ENCODE measurements at regions not wholly inside any gene's neighbourhood (a gene's known extent, or its start where the extent isn't known, plus 50 kb on each side); places are given as distances from the start of the nearest gene placed in this dataset.

DNA sequence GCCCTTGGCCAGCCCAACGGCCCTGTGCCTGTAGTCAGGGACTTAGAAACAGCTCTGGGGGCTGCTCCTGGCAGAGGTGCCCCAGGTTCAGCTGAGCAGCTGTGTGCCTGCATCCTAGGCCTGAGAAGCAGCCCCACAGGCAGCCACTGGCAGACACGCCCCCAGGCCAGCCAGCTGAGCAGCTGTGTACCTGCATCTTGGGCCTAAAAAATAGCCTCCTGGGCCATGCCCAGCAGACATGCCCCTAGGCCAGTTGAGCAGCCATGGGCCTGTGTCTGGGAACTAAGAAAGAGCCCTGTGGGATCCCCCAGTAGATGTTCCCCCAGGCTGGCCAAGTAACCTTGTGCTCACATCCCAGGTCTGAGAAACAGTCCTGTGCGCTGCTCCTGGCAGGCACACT is 64.0 kb downstream of the TBR1 start:
- Histone ChIP-seq H3K4ac (replicated peaks; ENCODE audit: insufficient read length, low read depth, low read length) (no peak overlapping the region), H3K56ac (replicated peaks; ENCODE audit: insufficient read length, low read depth, low read length) (no peak overlapping the region), H3K4me3 (ENCODE audit: extremely low read depth in 1 of 4, insufficient read depth in 2 of 4, low read depth in 3 of 4, low read length in 4 of 4) (no peak overlapping the region), H4K5ac (ENCODE audit: insufficient read length, low read depth, low read length) (no peak overlapping the region), H4K91ac (replicated peaks; ENCODE audit: insufficient read length, low read length) (no peak overlapping the region), H3K27me3 (replicated peaks in 1 of 4; ENCODE audit: control insufficient read depth in 3 of 4, extremely low read depth in 1 of 4, insufficient read depth in 3 of 4, low read length in 3 of 4) (no peaks in the 10 kb centered on the region), H2BK5ac (ENCODE audit: low read depth, low read length) (no peak overlapping the region), H2BK15ac (ENCODE audit: low read length) (no peak overlapping the region), H3K9me3 (ENCODE audit: insufficient read depth in 2 of 2, low read depth in 1 of 2, low read length in 1 of 2) (peaks cover 8 to 10% of the 10 kb centered on the region in 2 experiments; a peak in 3 of 4 replicates), H3K4me2 (ENCODE audit: insufficient read depth in 1 of 2, low read depth in 2 of 2, low read length in 2 of 2) (no peak overlapping the region), H3K23ac (ENCODE audit: insufficient read length) (no peak overlapping the region), H2AFZ (ENCODE audit: low read length) (no peak overlapping the region), H2BK120ac (replicated peaks; ENCODE audit: low read depth, low read length) (no peak overlapping the region), H3K36me3 (ENCODE audit: control insufficient read depth in 2 of 4, insufficient read depth in 4 of 4, low read length in 3 of 4) (no peaks in the 10 kb centered on the region), H2BK20ac (ENCODE audit: low read length) (no peak overlapping the region), H3K9ac (replicated peaks in 1 of 4; ENCODE audit: extremely low read depth in 1 of 4, low read depth in 3 of 4, low read length in 3 of 4) (no peak overlapping the region), H2BK12ac (ENCODE audit: low read depth, low read length) (no peak overlapping the region), H3K4me1 (replicated peaks in 1 of 4; ENCODE audit: control insufficient read depth in 3 of 4, insufficient read depth in 4 of 4, low read length in 3 of 4) (no peaks in the 10 kb centered on the region), H4K20me1 (replicated peaks in 1 of 2; ENCODE audit: control insufficient read depth in 1 of 2, insufficient read depth in 2 of 2, low read length in 2 of 2) (no peaks in the 10 kb centered on the region), H3K18ac (ENCODE audit: extremely low read depth, low read length) (no peak overlapping the region), H3K14ac (ENCODE audit: insufficient read length) (no peak overlapping the region), H3K27ac (ENCODE audit: low read depth, low read length) (no peak overlapping the region), H2AK5ac (ENCODE audit: low read depth, low read length) (no peak overlapping the region), H4K8ac (ENCODE audit: extremely low read depth, insufficient read depth, low read length) (no peak overlapping the region), H3K79me1 (ENCODE audit: low read depth, low read length) (no peaks in the 10 kb centered on the region), H3K79me2 (ENCODE audit: control insufficient read depth in 1 of 2, insufficient read depth in 2 of 2, low read length in 2 of 2) (no peaks in the 10 kb centered on the region), H3K23me2 (ENCODE audit: low read depth, low read length) (no peaks in the 10 kb centered on the region)
- TF ChIP-seq GABPA (IDR thresholded peaks at IDR 0.05; ENCODE audit: borderline replicate concordance, insufficient read depth, low read length) (no peak), CBX5 (IDR thresholded peaks at IDR 0.05; ENCODE audit: low read depth, low read length) (no peak), HDAC6 (IDR thresholded peaks at IDR 0.05; ENCODE audit: low read depth, low read length) (no peak), TAF1 (IDR thresholded peaks at IDR 0.05; ENCODE audit: low read depth, low read length) (no peak), SP4 (IDR thresholded peaks at IDR 0.05; ENCODE audit: low read length) (no peak), EZH2 (IDR thresholded peaks at IDR 0.05; ENCODE audit: low read depth, low read length, severe bottlenecking) (no peak), CTBP2 (IDR thresholded peaks at IDR 0.05; ENCODE audit: borderline replicate concordance, insufficient read depth, insufficient read length, low read length) (no peak), RAD21 (IDR thresholded peaks at IDR 0.05 in 1 of 2, conservative IDR thresholded peaks at IDR 0.05 in 1 of 2; ENCODE audit: low read depth in 2 of 2, low read length in 2 of 2) (no peak), SIRT6 (IDR thresholded peaks at IDR 0.05; ENCODE audit: low read length) (no peak), KDM1A (IDR thresholded peaks at IDR 0.05; ENCODE audit: borderline replicate concordance, low read length) (no peak)
- TF ChIP-seq, protein P1, sequence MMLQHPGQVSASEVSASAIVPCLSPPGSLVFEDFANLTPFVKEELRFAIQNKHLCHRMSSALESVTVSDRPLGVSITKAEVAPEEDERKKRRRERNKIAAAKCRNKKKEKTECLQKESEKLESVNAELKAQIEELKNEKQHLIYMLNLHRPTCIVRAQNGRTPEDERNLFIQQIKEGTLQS (IDR thresholded peaks at IDR 0.05; ENCODE audit: insufficient read depth, low read depth, low read length), result no peak
- TF ChIP-seq, protein P2, sequence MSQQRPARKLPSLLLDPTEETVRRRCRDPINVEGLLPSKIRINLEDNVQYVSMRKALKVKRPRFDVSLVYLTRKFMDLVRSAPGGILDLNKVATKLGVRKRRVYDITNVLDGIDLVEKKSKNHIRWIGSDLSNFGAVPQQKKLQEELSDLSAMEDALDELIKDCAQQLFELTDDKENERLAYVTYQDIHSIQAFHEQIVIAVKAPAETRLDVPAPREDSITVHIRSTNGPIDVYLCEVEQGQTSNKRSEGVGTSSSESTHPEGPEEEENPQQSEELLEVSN (IDR thresholded peaks at IDR 0.05), result no peak
- FAIRE-seq, result no peak
- ChIA-PET CTCF (ENCODE audit: partially characterized antibody) (interaction anchor here (0.9 kb wide), 1 partner anchor 16 kb away, joined by 3 read pairs; no protein-coding TSS in a partner anchor), POLR2A (ENCODE audit: partially characterized antibody) (no interaction called here)
- WGBS, 2 experiments (ENCODE audit: extremely low coverage in 1 of 2, insufficient coverage in 1 of 2, insufficient read length in 1 of 2, insufficient replicate concordance in 2 of 2, low coverage in 1 of 2, low lambda C conversion rate in 2 of 2, missing lambda C conversion rate in 1 of 2), result 83% methylated on average over 3 of the region's 3 CpGs; no CpG with 5 or more reads in 1 of the 2 experiments
- DNase-seq (ENCODE audit: low read depth in 1 of 2, low spot score in 2 of 2), result no peak

All from H1 (cell line).